GM06990 (cell line): ENCODE measurements at regions not wholly inside any gene's neighbourhood (a gene's known extent, or its start where the extent isn't known, plus 50 kb on each side); places are given as distances from the start of the nearest gene placed in this dataset.

Source experiments
- DNase-seq: peaks from one replicate; pipeline ENCODE4 v3.0.0-alpha.2; 2011; ENCODE audit not compliant: insufficient read length; ENCODE audit errors: extremely low read depth
- H3K27me3 ChIP-seq: replicated peaks from 2 replicates; pipeline ENCODE4 v1.6.0; 2011; ENCODE audit warnings: low read length; ENCODE audit not compliant: control insufficient read depth, insufficient read depth
- H3K36me3 ChIP-seq: 2 replicates; pipeline ENCODE4 v1.5.1; 2011; ENCODE audit warnings: low read length; ENCODE audit not compliant: control insufficient read depth, insufficient read depth
- H3K4me3 ChIP-seq: replicated peaks from 2 replicates; pipeline ENCODE4 v1.5.1; 2011; ENCODE audit warnings: low read depth, mild to moderate bottlenecking, control low read depth, low read length
- TF ChIP-seq, protein P1 (sequence below): IDR thresholded peaks from 2 replicates; pipeline ENCODE4 v1.5.1; 2011; ENCODE audit warnings: low read length, control low read depth, mild to moderate bottlenecking, inconsistent platforms; ENCODE audit not compliant: insufficient read depth, poor library complexity, severe bottlenecking

DNA sequence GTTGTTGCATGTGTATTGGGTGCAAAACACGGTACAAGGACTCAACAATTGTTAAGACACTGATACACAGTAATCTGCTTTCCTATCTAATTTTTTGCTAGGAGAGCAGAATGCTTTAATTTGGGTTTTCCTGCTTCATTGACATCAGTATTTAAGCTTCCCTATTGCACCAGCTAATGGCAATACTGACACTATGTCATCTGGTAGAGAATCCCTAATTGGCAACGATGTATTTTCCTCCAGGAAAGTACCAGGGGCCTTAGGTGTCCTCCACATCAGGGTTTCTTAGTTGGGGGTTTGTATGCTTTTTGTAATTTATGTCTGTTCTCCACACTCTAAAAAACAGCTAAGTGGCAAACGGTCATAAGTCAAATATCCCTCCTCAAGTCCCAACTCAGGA is 76.5 kb upstream of the FRY start:
- no peaks in the 10 kb centered on the region for H3K36me3 ChIP-seq
- TF ChIP-seq, protein P1, sequence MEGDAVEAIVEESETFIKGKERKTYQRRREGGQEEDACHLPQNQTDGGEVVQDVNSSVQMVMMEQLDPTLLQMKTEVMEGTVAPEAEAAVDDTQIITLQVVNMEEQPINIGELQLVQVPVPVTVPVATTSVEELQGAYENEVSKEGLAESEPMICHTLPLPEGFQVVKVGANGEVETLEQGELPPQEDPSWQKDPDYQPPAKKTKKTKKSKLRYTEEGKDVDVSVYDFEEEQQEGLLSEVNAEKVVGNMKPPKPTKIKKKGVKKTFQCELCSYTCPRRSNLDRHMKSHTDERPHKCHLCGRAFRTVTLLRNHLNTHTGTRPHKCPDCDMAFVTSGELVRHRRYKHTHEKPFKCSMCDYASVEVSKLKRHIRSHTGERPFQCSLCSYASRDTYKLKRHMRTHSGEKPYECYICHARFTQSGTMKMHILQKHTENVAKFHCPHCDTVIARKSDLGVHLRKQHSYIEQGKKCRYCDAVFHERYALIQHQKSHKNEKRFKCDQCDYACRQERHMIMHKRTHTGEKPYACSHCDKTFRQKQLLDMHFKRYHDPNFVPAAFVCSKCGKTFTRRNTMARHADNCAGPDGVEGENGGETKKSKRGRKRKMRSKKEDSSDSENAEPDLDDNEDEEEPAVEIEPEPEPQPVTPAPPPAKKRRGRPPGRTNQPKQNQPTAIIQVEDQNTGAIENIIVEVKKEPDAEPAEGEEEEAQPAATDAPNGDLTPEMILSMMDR = no peak
- DNase-seq = no peak
- no peaks in the 10 kb centered on the region for H3K27me3 ChIP-seq
- H3K4me3 ChIP-seq = no peak overlapping the region

GRCh38 chr13:31955741-31956140 is 75.8 kb upstream of the FRY start:
- no peak overlapping the region for H3K4me3 ChIP-seq
- no peaks in the 10 kb centered on the region for H3K36me3 ChIP-seq
- TF ChIP-seq, protein P1 = no peak
- no peak for DNase-seq
- H3K27me3 ChIP-seq = no peaks in the 10 kb centered on the region

DNA sequence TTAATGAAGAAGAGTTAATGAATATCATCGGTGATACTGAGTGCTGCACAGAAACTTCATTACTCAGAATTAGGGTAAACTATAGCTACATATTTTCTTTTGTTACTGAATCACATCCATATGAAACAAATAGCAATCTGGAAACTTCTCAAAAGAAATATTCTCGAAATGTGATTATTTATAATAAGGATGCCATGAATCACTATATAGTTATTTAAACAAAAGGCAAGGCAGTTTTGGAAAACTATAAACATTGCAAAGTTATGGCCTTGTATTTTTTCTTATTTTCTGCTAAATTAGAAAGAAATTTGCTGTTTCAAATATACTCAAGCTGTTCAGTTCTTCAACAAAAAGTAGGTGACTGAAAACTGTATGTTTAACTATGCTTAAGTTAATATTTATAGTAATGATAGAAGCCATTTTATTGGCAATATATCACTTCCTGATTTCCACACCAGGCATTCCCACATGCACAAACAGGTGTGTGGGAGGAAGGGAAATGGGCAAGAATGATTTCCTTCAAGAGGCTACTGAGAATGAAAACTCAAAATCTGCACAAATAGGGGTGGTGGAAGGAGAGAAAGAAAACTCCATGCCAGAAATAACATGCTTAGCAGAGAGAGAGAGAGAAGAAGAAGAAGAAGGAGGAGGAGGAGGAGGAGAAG is 74.5 kb upstream of the FRY start:
- TF ChIP-seq, protein P1 = no peak

DNA sequence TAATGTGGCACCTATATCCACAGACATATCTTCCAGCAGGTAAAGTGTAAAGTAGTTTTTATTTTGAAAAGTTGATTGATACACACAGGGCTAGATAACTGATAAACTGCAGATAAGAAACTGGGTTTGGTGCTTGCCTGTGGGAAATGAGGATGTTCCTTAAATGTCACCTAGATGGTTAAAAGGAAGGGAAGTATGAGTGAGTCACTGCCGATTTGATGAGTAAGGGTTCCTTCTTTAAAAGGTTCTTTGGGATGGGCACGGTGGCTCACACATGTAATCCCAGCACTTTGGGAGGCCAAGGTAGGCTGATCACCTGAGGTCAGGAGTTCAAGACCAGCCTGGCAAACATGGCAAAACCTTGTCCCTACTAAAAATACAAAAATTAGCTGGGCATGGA is 73.8 kb upstream of the FRY start:
- H3K27me3 ChIP-seq = no peaks in the 10 kb centered on the region
- no peak for DNase-seq
- no peaks in the 10 kb centered on the region for H3K36me3 ChIP-seq
- TF ChIP-seq, protein P1 = no peak
- no peak overlapping the region for H3K4me3 ChIP-seq

More for the DNA sequence above, 74.5 kb upstream of the FRY start:
- H3K27me3 ChIP-seq = no peaks in the 10 kb centered on the region
- DNase-seq = no peak
- no peak overlapping the region for H3K4me3 ChIP-seq
- H3K36me3 ChIP-seq = no peaks in the 10 kb centered on the region

GRCh38 chr13:31962731-31963370 is 68.7 kb upstream of the FRY start:
- Histone ChIP-seq H3K4me3 (no peak overlapping the region), H3K36me3 (no peaks in the 10 kb centered on the region), H3K27me3 (no peaks in the 10 kb centered on the region)
- TF ChIP-seq, protein P1 = no peak
- DNase-seq = no peak

DNA sequence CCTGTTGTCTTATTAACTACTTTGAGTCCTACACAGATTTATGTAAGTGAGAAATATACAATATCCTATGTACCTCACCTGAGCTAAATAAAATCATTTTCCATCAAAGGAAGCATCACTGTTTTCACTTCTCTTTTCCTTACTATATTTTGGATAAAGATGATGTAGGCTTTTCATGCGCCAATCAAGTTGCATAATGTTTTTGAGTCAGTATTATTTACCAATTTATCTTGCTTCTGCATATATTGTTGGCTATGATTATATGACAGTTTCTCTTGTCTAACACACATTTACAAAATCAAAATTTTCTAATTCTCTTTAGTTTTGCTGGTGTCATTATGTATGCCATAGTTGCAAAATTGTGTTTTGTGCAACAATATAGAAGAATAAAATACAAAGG is 67.9 kb upstream of the FRY start:
- no peak for DNase-seq
- no peaks in the 10 kb centered on the region for H3K27me3 ChIP-seq
- H3K4me3 ChIP-seq = no peak overlapping the region
- H3K36me3 ChIP-seq = no peaks in the 10 kb centered on the region
- TF ChIP-seq, protein P1 = no peak
